ENCODE measurements at regions not wholly inside any gene's neighbourhood (a gene's known extent, or its start where the extent isn't known, plus 50 kb on each side); places are given as distances from the start of the nearest gene placed in this dataset.
"Not testable (repeated sequence)": the region's sequence is repeated elsewhere in the genome, so short reads cannot be mapped to it uniquely, and the experiment has no call there.

GRCh38 chr5:125683669-125684068, 739.5 kb upstream of the GRAMD2B start:
- Histone ChIP-seq H3K36me3 (ENCODE audit: control insufficient read depth in 2 of 2, insufficient read depth in 2 of 2, low read length in 2 of 2) (no peaks in the 10 kb centered on the region), H3K27me3 (ENCODE audit: control insufficient read depth in 1 of 2, insufficient read depth in 2 of 2, low read length in 2 of 2) (no peaks in the 10 kb centered on the region), H3K9me3 (ENCODE audit: control insufficient read depth in 2 of 2, low read length in 2 of 2) (no peaks in the 10 kb centered on the region), H3K4me3 (ENCODE audit: low read length in 2 of 2) (no peak overlapping the region), H3K4me1 (ENCODE audit: control insufficient read depth, insufficient read depth, low read length) (no peaks in the 10 kb centered on the region), H3K9ac (ENCODE audit: low read length in 2 of 2) (no peak overlapping the region), H3K27ac (ENCODE audit: low read length) (no peak overlapping the region)

- H3K4me3 ChIP-seq (ENCODE audit: low read length in 2 of 2) = no peak overlapping the region
- H3K27me3 ChIP-seq (ENCODE audit: control insufficient read depth in 1 of 2, insufficient read depth in 2 of 2, low read length in 2 of 2) = no peaks in the 10 kb centered on the region
- no peaks in the 10 kb centered on the region for H3K36me3 ChIP-seq (ENCODE audit: control insufficient read depth in 2 of 2, insufficient read depth in 2 of 2, low read length in 2 of 2)
- H3K27ac ChIP-seq (ENCODE audit: low read length) = no peak overlapping the region
- no peak overlapping the region for H3K9ac ChIP-seq (ENCODE audit: low read length in 2 of 2)
- H3K4me1 ChIP-seq (ENCODE audit: control insufficient read depth, insufficient read depth, low read length) = no peaks in the 10 kb centered on the region
- no peaks in the 10 kb centered on the region for H3K9me3 ChIP-seq (ENCODE audit: control insufficient read depth in 2 of 2, low read length in 2 of 2)
Observed at GRCh38 chr5:125685771-125686170, 737.4 kb upstream of the GRAMD2B start.

GRCh38 chr5:125691738-125692530, 731.3 kb upstream of the GRAMD2B start:
- not testable (repeated sequence) for H3K4me3 ChIP-seq (ENCODE audit: low read length in 2 of 2); H3K4me1 ChIP-seq (ENCODE audit: control insufficient read depth, insufficient read depth, low read length); H3K36me3 ChIP-seq (ENCODE audit: control insufficient read depth in 2 of 2, insufficient read depth in 2 of 2, low read length in 2 of 2); H3K9me3 ChIP-seq (ENCODE audit: control insufficient read depth in 2 of 2, low read length in 2 of 2); H3K27me3 ChIP-seq (ENCODE audit: control insufficient read depth in 1 of 2, insufficient read depth in 2 of 2, low read length in 2 of 2); H3K9ac ChIP-seq (ENCODE audit: low read length in 2 of 2); H3K27ac ChIP-seq (ENCODE audit: low read length)

- Histone ChIP-seq H3K4me3 (ENCODE audit: low read length in 2 of 2) (no peak overlapping the region), H3K9me3 (ENCODE audit: control insufficient read depth in 2 of 2, low read length in 2 of 2) (peaks cover 0 to 4% of the 10 kb centered on the region in 2 donors), H3K4me1 (ENCODE audit: control insufficient read depth, insufficient read depth, low read length) (peaks cover 3% of the 10 kb centered on the region), H3K27me3 (ENCODE audit: control insufficient read depth in 1 of 2, insufficient read depth in 2 of 2, low read length in 2 of 2) (no peaks in the 10 kb centered on the region), H3K9ac (ENCODE audit: low read length in 2 of 2) (no peak overlapping the region), H3K27ac (ENCODE audit: low read length) (no peak overlapping the region), H3K36me3 (ENCODE audit: control insufficient read depth in 2 of 2, insufficient read depth in 2 of 2, low read length in 2 of 2) (no peaks in the 10 kb centered on the region)
Observed at GRCh38 chr5:125695996-125696655, 727.1 kb upstream of the GRAMD2B start.

- no peak overlapping the region for H3K4me3 ChIP-seq (ENCODE audit: low read length in 2 of 2)
- no peak overlapping the region for H3K27ac ChIP-seq (ENCODE audit: low read length)
- H3K36me3 ChIP-seq (ENCODE audit: control insufficient read depth in 2 of 2, insufficient read depth in 2 of 2, low read length in 2 of 2) = no peaks in the 10 kb centered on the region
- peaks cover 3% of the 10 kb centered on the region for H3K4me1 ChIP-seq (ENCODE audit: control insufficient read depth, insufficient read depth, low read length)
- H3K9me3 ChIP-seq (ENCODE audit: control insufficient read depth in 2 of 2, low read length in 2 of 2) = peaks cover 0 to 4% of the 10 kb centered on the region in 2 donors
- H3K27me3 ChIP-seq (ENCODE audit: control insufficient read depth in 1 of 2, insufficient read depth in 2 of 2, low read length in 2 of 2) = no peaks in the 10 kb centered on the region
- no peak overlapping the region for H3K9ac ChIP-seq (ENCODE audit: low read length in 2 of 2)
Observed at GRCh38 chr5:125696762-125697161, 726.4 kb upstream of the GRAMD2B start.

- Histone ChIP-seq H3K4me1 (ENCODE audit: control insufficient read depth, insufficient read depth, low read length) (peaks cover 3% of the 10 kb centered on the region), H3K27me3 (ENCODE audit: control insufficient read depth in 1 of 2, insufficient read depth in 2 of 2, low read length in 2 of 2) (no peaks in the 10 kb centered on the region), H3K9ac (ENCODE audit: low read length in 2 of 2) (no peak overlapping the region), H3K9me3 (ENCODE audit: control insufficient read depth in 2 of 2, low read length in 2 of 2) (peaks cover 0 to under 1% of the 10 kb centered on the region in 2 donors), H3K36me3 (ENCODE audit: control insufficient read depth in 2 of 2, insufficient read depth in 2 of 2, low read length in 2 of 2) (no peaks in the 10 kb centered on the region), H3K27ac (ENCODE audit: low read length) (no peak overlapping the region), H3K4me3 (ENCODE audit: low read length in 2 of 2) (no peak overlapping the region)
Observed at GRCh38 chr5:125698420-125698819, 724.8 kb upstream of the GRAMD2B start.

- Histone ChIP-seq H3K9me3 (ENCODE audit: control insufficient read depth in 2 of 2, low read length in 2 of 2) (no peaks in the 10 kb centered on the region), H3K4me3 (ENCODE audit: low read length in 2 of 2) (no peak overlapping the region), H3K27ac (ENCODE audit: low read length) (no peak overlapping the region), H3K36me3 (ENCODE audit: control insufficient read depth in 2 of 2, insufficient read depth in 2 of 2, low read length in 2 of 2) (no peaks in the 10 kb centered on the region), H3K27me3 (ENCODE audit: control insufficient read depth in 1 of 2, insufficient read depth in 2 of 2, low read length in 2 of 2) (no peaks in the 10 kb centered on the region), H3K9ac (ENCODE audit: low read length in 2 of 2) (no peak overlapping the region), H3K4me1 (ENCODE audit: control insufficient read depth, insufficient read depth, low read length) (peaks cover 3% of the 10 kb centered on the region)
Observed at GRCh38 chr5:125699860-125700259, 723.3 kb upstream of the GRAMD2B start.

GRCh38 chr5:125700380-125700861, 722.8 kb upstream of the GRAMD2B start:
- no peaks in the 10 kb centered on the region for H3K27me3 ChIP-seq (ENCODE audit: control insufficient read depth in 1 of 2, insufficient read depth in 2 of 2, low read length in 2 of 2)
- no peak overlapping the region for H3K4me3 ChIP-seq (ENCODE audit: low read length in 2 of 2)
- H3K27ac ChIP-seq (ENCODE audit: low read length) = no peak overlapping the region
- no peak overlapping the region for H3K9ac ChIP-seq (ENCODE audit: low read length in 2 of 2)
- no peaks in the 10 kb centered on the region for H3K9me3 ChIP-seq (ENCODE audit: control insufficient read depth in 2 of 2, low read length in 2 of 2)
- no peaks in the 10 kb centered on the region for H3K36me3 ChIP-seq (ENCODE audit: control insufficient read depth in 2 of 2, insufficient read depth in 2 of 2, low read length in 2 of 2)
- peaks cover 3% of the 10 kb centered on the region for H3K4me1 ChIP-seq (ENCODE audit: control insufficient read depth, insufficient read depth, low read length)

GRCh38 chr5:125703616-125704015, 719.6 kb upstream of the GRAMD2B start:
- H3K9ac ChIP-seq (ENCODE audit: low read length in 2 of 2) = no peak overlapping the region
- no peaks in the 10 kb centered on the region for H3K36me3 ChIP-seq (ENCODE audit: control insufficient read depth in 2 of 2, insufficient read depth in 2 of 2, low read length in 2 of 2)
- H3K9me3 ChIP-seq (ENCODE audit: control insufficient read depth in 2 of 2, low read length in 2 of 2) = no peaks in the 10 kb centered on the region
- H3K4me3 ChIP-seq (ENCODE audit: low read length in 2 of 2) = no peak overlapping the region
- H3K4me1 ChIP-seq (ENCODE audit: control insufficient read depth, insufficient read depth, low read length) = peaks cover 3% of the 10 kb centered on the region
- no peak overlapping the region for H3K27ac ChIP-seq (ENCODE audit: low read length)
- no peaks in the 10 kb centered on the region for H3K27me3 ChIP-seq (ENCODE audit: control insufficient read depth in 1 of 2, insufficient read depth in 2 of 2, low read length in 2 of 2)

GRCh38 chr5:125704888-125705287, 718.3 kb upstream of the GRAMD2B start:
- Histone ChIP-seq H3K9ac (ENCODE audit: low read length in 2 of 2) (no peak overlapping the region), H3K4me1 (ENCODE audit: control insufficient read depth, insufficient read depth, low read length) (peaks cover 3% of the 10 kb centered on the region), H3K27ac (ENCODE audit: low read length) (no peak overlapping the region)

GRCh38 chr5:125708583-125708982, 714.6 kb upstream of the GRAMD2B start:
- H3K9ac ChIP-seq (ENCODE audit: low read length in 2 of 2) = no peak overlapping the region
- no peaks in the 10 kb centered on the region for H3K27me3 ChIP-seq (ENCODE audit: control insufficient read depth in 1 of 2, insufficient read depth in 2 of 2, low read length in 2 of 2)
- no peaks in the 10 kb centered on the region for H3K9me3 ChIP-seq (ENCODE audit: control insufficient read depth in 2 of 2, low read length in 2 of 2)
- no peaks in the 10 kb centered on the region for H3K36me3 ChIP-seq (ENCODE audit: control insufficient read depth in 2 of 2, insufficient read depth in 2 of 2, low read length in 2 of 2)
- H3K27ac ChIP-seq (ENCODE audit: low read length) = no peak overlapping the region
- H3K4me1 ChIP-seq (ENCODE audit: control insufficient read depth, insufficient read depth, low read length) = no peaks in the 10 kb centered on the region
- H3K4me3 ChIP-seq (ENCODE audit: low read length in 2 of 2) = no peak overlapping the region

More at GRCh38 chr5:125704888-125705287, 718.3 kb upstream of the GRAMD2B start:
- Histone ChIP-seq H3K9me3 (ENCODE audit: control insufficient read depth in 2 of 2, low read length in 2 of 2) (no peaks in the 10 kb centered on the region), H3K27me3 (ENCODE audit: control insufficient read depth in 1 of 2, insufficient read depth in 2 of 2, low read length in 2 of 2) (no peaks in the 10 kb centered on the region), H3K36me3 (ENCODE audit: control insufficient read depth in 2 of 2, insufficient read depth in 2 of 2, low read length in 2 of 2) (no peaks in the 10 kb centered on the region), H3K4me3 (ENCODE audit: low read length in 2 of 2) (no peak overlapping the region)

Data from stomach smooth muscle (tissue), 2 donors.